ENCODE measurements at regions not wholly inside any gene's neighbourhood (a gene's known extent, or its start where the extent isn't known, plus 50 kb on each side); places are given as distances from the start of the nearest gene placed in this dataset.

DNA sequence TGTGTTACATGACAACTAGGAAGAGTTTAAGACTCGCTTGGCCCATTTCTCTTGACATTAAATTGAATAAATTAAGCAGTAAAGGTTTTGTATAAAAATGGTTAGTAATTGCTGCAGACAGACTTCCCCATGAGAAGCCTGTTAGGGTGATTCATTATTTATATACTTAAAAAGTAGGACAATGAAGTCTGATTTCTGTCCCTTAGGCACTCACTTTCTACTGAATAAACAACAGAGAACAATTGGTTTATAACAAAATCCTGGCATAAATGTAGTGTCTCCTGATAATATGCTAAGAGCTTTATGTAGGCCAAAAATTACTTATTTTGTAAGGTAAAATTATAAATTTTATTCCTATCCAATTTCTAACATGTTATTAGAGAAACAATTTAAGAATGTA is 2138.5 kb upstream of the PCDH20 start:
- ATAC-seq (no peak), DNase-seq (no peak)
- peaks cover 5% of the 10 kb centered on the region for H3K9me3 Mint-ChIP-seq
- no peaks in the 10 kb centered on the region for H3K4me1 Mint-ChIP-seq
- H3K36me3 Mint-ChIP-seq (ENCODE audit: low read depth), result no peaks in the 10 kb centered on the region
- no peak overlapping the region for H3K4me3 Mint-ChIP-seq
- no peaks in the 10 kb centered on the region for H3K27me3 Mint-ChIP-seq
- no peak overlapping the region for H3K27ac Mint-ChIP-seq

DNA sequence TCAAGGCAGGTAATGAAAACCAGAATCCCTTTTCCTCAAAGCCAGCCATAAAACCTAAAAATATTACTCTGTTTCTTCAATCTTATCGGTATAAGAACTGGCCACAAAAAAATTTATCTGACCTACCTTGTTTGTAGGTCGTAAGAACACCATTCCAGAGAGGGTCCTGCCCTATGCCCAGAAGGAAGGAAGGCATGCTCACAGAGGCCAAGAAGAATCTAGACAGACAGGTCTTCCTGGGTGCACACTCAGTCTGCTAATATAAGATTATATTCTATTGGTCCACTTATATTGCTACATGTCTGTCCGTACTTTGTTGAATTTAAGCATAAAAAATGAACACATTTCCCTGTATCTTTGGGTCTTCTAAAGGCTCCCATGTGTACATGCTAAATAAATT is 2136.1 kb upstream of the PCDH20 start:
- H3K4me3 Mint-ChIP-seq, result no peak overlapping the region
- no peak for DNase-seq
- H3K27me3 Mint-ChIP-seq, result no peaks in the 10 kb centered on the region
- H3K9me3 Mint-ChIP-seq, result no peaks in the 10 kb centered on the region
- ATAC-seq, result no peak
- no peaks in the 10 kb centered on the region for H3K4me1 Mint-ChIP-seq
- H3K36me3 Mint-ChIP-seq (ENCODE audit: low read depth), result no peaks in the 10 kb centered on the region
- H3K27ac Mint-ChIP-seq, result no peak overlapping the region

DNA sequence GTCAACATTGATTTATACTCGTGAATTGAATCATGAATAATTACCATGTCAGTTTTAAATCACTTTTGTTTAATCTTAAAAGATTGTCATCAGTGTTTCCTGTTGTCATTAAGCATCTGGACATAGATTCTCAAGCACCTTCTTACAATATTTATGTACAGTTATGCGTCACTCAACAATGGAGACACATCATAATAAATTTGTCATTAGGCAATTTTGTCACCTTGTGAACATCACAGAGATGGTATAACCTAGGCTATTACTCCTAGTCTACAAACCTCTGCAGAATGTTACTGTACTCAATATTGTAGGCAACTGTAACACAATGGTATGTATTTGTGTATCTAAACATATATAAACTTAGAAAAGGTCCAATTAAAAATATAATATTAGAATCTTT is 2130.9 kb upstream of the PCDH20 start:
- ATAC-seq, result no peak
- no peak overlapping the region for H3K4me3 Mint-ChIP-seq
- H3K4me1 Mint-ChIP-seq, result no peaks in the 10 kb centered on the region
- H3K27ac Mint-ChIP-seq, result no peak overlapping the region
- no peaks in the 10 kb centered on the region for H3K27me3 Mint-ChIP-seq
- peaks cover 10% of the 10 kb centered on the region for H3K9me3 Mint-ChIP-seq
- no peak for DNase-seq
- H3K36me3 Mint-ChIP-seq (ENCODE audit: low read depth), result no peaks in the 10 kb centered on the region

DNA sequence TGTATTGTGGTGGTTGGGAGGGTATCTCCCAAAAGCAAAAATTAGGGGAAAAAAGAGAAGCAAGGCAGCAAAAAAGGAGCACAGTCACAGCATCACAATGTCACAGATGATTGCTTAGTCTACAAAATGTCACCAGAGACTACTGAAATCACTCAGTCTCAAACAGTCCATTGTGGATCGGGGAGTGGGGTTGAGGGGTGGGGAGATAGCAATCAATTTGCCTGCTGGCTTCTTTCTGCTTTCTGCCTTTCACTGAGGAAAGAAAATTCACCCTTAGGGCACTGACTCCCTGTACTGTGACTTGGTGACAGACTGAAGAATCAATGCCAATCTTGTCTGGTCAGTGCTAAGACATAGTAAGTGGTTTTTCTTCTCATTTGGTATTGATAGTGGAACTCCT is 2127.1 kb upstream of the PCDH20 start:
- no peaks in the 10 kb centered on the region for H3K36me3 Mint-ChIP-seq (ENCODE audit: low read depth)
- no peaks in the 10 kb centered on the region for H3K4me1 Mint-ChIP-seq
- DNase-seq (no peak), ATAC-seq (no peak)
- peaks cover 10% of the 10 kb centered on the region for H3K9me3 Mint-ChIP-seq
- H3K27ac Mint-ChIP-seq, result no peak overlapping the region
- no peaks in the 10 kb centered on the region for H3K27me3 Mint-ChIP-seq
- H3K4me3 Mint-ChIP-seq, result no peak overlapping the region

DNA sequence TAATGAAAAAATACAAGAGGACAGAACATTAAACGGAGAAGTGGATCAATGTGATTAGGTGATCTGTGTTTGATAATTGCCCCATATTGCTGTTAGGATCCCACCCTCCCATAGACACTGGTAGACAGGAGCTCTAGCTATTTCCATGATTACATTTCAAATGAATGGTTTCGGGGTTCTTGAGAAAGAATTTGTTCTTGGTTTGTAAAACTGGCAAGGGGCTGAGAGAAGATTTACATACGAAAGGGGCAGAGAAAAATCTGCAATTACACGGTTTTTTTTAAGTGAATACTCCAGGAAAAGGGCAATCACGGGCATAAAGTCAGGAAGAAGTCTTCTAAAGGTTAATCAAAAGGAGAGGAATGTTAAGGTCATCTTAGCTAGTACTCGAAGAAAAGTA is 2125.7 kb upstream of the PCDH20 start:
- ATAC-seq (no peak), DNase-seq (no peak)
- Mint-ChIP-seq H3K9me3 (peaks cover 10% of the 10 kb centered on the region), H3K36me3 (ENCODE audit: low read depth) (no peaks in the 10 kb centered on the region), H3K27me3 (no peaks in the 10 kb centered on the region), H3K27ac (no peak overlapping the region), H3K4me1 (no peaks in the 10 kb centered on the region), H3K4me3 (no peak overlapping the region)

DNA sequence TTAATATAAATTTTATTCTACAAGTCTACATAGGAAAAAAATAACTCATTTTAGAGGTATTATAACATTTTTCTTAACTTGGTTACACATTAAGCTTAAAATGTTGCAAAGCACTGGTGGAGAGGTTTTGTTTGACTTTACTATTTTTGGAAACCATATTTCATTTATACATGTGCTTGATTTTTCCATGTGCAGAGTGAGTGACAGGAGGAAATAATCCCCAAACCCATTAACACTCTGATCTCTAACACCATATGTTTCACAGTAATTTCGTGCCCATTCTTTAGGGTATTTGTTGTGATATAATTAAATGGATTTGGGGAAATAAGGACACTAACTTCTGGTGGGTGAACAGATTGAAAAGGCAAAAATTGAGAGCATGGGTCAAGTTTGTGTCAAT is 2124.4 kb upstream of the PCDH20 start:
- DNase-seq, result no peak
- H3K27ac Mint-ChIP-seq, result no peak overlapping the region
- no peaks in the 10 kb centered on the region for H3K4me1 Mint-ChIP-seq

DNA sequence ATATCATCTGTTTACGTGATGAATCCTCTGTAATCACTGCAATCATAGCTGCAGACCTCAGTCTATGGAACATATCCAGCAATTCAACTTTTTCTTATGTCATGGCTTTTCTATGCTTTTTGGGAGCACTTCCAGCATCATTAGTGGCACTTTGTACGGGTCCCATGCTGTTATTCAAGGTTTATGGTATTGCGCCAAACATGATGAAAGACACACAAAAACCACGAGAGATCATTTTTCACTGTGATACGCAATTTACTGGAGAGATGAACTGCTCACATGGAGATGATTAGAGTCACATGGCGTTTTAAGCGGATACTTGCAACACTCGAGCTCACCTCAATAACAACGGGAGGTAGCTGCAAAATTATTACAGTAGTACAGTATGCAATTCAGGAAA is 2101.7 kb upstream of the PCDH20 start:
- Mint-ChIP-seq H3K4me1 (no peaks in the 10 kb centered on the region), H3K9me3 (peaks cover 21% of the 10 kb centered on the region), H3K4me3 (no peak overlapping the region), H3K36me3 (ENCODE audit: low read depth) (no peaks in the 10 kb centered on the region), H3K27me3 (no peaks in the 10 kb centered on the region), H3K27ac (no peak overlapping the region)
- DNase-seq, result no peak
- ATAC-seq, result no peak

More for the DNA sequence above, 2124.4 kb upstream of the PCDH20 start:
- ATAC-seq, result no peak
- no peaks in the 10 kb centered on the region for H3K27me3 Mint-ChIP-seq
- no peak overlapping the region for H3K4me3 Mint-ChIP-seq
- H3K36me3 Mint-ChIP-seq (ENCODE audit: low read depth), result no peaks in the 10 kb centered on the region
- peaks cover 10% of the 10 kb centered on the region for H3K9me3 Mint-ChIP-seq

DNA sequence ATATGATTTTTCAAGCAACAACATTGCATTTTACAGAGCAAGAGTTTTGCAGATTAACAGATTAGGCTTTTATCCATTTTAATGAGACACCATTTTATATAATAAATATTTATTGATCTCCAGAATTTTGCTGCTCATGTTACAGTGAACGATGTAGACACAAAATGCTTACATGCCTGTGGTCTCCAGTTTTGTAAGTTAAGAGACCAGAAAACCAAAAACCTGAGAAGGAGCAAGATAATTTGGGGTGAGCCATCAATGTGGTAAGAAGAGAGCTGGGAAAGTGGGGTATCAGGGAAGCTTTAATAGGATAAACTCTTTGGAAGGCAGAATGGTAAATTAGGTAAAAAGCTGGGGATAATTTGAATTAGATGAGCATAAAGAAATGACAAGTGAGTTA is 2100.5 kb upstream of the PCDH20 start:
- Mint-ChIP-seq H3K27me3 (no peaks in the 10 kb centered on the region), H3K4me3 (no peak overlapping the region), H3K9me3 (peaks cover 23% of the 10 kb centered on the region), H3K36me3 (ENCODE audit: low read depth) (no peaks in the 10 kb centered on the region), H3K4me1 (no peaks in the 10 kb centered on the region), H3K27ac (no peak overlapping the region)
- no peak for DNase-seq
- no peak for ATAC-seq

DNA sequence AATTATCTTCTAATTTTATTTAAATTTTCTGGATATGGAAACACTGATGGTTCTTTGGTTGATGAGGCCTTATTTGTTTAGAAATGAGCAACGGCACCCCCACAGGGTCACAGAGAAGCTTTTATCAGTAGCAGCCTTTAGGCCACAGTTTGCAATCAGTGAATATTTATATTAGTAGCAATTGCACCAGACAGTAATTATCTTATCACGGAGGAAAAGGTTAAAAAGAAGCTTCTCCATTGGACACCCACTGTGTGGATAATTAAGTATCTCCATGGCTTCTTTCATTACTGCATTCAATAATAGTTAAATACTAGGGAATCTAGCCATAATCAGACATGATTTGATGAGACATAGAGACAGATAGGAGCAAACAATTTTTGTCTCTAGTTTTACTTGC is 2099.2 kb upstream of the PCDH20 start:
- H3K27ac Mint-ChIP-seq, result no peak overlapping the region
- DNase-seq (no peak), ATAC-seq (no peak)
- no peaks in the 10 kb centered on the region for H3K36me3 Mint-ChIP-seq (ENCODE audit: low read depth)
- H3K27me3 Mint-ChIP-seq, result no peaks in the 10 kb centered on the region
- H3K9me3 Mint-ChIP-seq, result peaks cover 23% of the 10 kb centered on the region
- H3K4me1 Mint-ChIP-seq, result no peaks in the 10 kb centered on the region
- no peak overlapping the region for H3K4me3 Mint-ChIP-seq

DNA sequence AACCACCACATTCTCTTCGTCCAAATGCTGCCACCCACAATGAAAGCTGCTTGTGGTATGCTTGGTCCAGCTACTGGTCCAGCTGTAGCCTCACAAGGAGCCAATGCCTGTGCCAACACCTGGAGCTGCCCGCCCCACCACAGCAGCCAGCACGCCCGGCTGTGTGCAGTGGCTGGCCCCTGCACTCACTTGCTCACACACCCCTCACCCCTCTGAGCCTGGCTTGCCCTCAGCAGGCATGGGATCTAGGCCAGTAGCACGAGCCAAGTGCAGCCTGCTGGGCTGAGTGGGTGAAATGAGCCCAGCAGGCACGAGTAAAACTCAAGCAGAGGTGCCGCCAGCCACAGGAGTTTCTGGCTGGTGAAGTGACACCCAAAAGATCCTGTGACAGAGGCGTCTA is 2096.4 kb upstream of the PCDH20 start:
- Mint-ChIP-seq H3K27ac (no peak overlapping the region), H3K9me3 (peaks cover 9% of the 10 kb centered on the region)

DNA sequence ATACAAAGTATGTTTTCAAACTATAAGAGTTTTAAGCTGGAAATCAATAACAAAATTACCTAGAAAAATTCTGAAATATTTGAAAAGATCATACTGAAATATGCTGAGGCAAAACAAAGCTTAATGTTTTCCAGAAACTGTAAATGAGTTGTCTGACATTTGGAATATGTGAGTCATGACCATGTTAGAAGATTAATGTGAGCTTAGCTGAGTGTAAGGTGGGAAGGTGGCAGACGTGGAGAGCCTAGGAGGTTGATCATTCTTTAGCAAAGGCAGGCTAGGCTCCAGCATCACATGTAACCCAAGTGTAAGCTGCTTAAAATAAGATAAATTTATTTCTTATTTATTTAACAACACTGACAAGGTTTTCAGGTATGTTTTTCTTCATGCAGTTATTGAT is 2086.1 kb upstream of the PCDH20 start:
- Mint-ChIP-seq H3K4me3 (no peak overlapping the region), H3K27ac (no peak overlapping the region), H3K27me3 (no peaks in the 10 kb centered on the region), H3K4me1 (no peaks in the 10 kb centered on the region), H3K9me3 (peaks cover 21% of the 10 kb centered on the region), H3K36me3 (ENCODE audit: low read depth) (no peaks in the 10 kb centered on the region)
- peak; percentile 40 for ATAC-seq
- no peak for DNase-seq

More for the DNA sequence above, 2096.4 kb upstream of the PCDH20 start:
- no peaks in the 10 kb centered on the region for H3K27me3 Mint-ChIP-seq
- no peak for ATAC-seq
- DNase-seq, result no peak
- no peak overlapping the region for H3K4me3 Mint-ChIP-seq
- H3K4me1 Mint-ChIP-seq, result no peaks in the 10 kb centered on the region
- no peaks in the 10 kb centered on the region for H3K36me3 Mint-ChIP-seq (ENCODE audit: low read depth)

DNA sequence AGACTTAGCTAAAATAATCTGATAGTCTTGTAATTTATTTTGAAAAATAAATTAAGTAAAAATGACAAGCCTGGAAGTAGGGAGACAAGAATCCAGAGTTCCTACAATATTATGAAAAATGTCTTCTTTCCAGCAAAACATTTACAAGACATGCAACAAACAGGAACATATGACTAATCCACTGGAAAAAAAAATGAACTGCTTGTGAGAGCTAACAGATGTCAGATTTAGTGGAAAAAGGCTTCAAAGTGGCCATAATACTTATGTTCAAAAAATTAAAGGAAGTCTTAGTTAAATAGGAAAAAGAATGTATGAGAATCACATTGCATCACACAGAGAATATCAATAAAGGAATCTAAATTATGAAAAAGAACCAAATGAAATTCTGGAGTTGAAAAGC is 2082.0 kb upstream of the PCDH20 start:
- H3K36me3 Mint-ChIP-seq (ENCODE audit: low read depth), result no peaks in the 10 kb centered on the region
- DNase-seq (no peak), ATAC-seq (no peak)
- peaks cover 25% of the 10 kb centered on the region for H3K9me3 Mint-ChIP-seq
- no peaks in the 10 kb centered on the region for H3K4me1 Mint-ChIP-seq
- no peak overlapping the region for H3K4me3 Mint-ChIP-seq
- H3K27ac Mint-ChIP-seq, result no peak overlapping the region
- H3K27me3 Mint-ChIP-seq, result no peaks in the 10 kb centered on the region

DNA sequence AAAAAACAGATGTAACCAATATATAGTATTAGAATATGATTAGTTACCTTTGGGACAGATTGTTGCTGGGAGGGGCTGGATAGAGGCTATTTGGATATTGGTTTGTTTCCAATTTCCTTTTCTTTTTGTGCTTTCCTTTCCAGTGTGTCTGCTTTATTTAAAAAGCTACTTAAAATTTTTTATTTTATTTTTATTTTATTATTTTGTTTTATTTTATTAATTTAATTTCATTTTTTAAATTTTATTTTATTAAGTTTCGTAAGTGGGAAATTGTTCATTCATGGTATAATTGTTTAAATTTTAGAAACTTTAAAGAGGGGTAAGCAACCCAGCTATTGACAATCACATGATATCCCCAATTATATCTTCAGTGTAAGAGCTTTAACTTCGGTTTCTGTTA is 2077.0 kb upstream of the PCDH20 start:
- no peaks in the 10 kb centered on the region for H3K4me1 Mint-ChIP-seq
- no peaks in the 10 kb centered on the region for H3K36me3 Mint-ChIP-seq (ENCODE audit: low read depth)
- H3K9me3 Mint-ChIP-seq, result peaks cover 16% of the 10 kb centered on the region
- ATAC-seq, result no peak
- no peaks in the 10 kb centered on the region for H3K27me3 Mint-ChIP-seq
- DNase-seq, result no peak
- H3K27ac Mint-ChIP-seq, result no peak overlapping the region
- H3K4me3 Mint-ChIP-seq, result no peak overlapping the region

DNA sequence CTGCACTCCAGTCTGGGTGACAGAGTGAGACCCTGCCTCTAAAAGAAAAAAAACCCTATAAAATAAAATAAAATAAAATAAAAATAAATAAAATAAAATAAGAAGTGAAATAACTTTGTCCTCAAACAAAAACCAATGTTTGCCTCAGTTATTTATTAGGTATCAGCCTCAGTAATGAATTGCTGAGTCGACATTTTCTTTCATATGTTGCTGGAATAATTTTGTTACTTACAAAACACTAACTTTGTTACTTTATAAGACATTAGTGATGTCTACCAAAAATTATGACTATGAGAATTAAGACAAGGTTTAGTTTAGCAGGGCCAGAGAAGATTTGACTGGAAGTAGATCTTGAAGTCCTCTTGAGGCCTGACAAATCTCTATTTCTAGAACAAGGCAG is 2074.5 kb upstream of the PCDH20 start:
- H3K4me3 Mint-ChIP-seq, result no peak overlapping the region
- no peak overlapping the region for H3K27ac Mint-ChIP-seq
- ATAC-seq (no peak), DNase-seq (no peak)
- peaks cover 13% of the 10 kb centered on the region for H3K9me3 Mint-ChIP-seq
- no peaks in the 10 kb centered on the region for H3K36me3 Mint-ChIP-seq (ENCODE audit: low read depth)
- H3K4me1 Mint-ChIP-seq, result no peaks in the 10 kb centered on the region
- no peaks in the 10 kb centered on the region for H3K27me3 Mint-ChIP-seq

DNA sequence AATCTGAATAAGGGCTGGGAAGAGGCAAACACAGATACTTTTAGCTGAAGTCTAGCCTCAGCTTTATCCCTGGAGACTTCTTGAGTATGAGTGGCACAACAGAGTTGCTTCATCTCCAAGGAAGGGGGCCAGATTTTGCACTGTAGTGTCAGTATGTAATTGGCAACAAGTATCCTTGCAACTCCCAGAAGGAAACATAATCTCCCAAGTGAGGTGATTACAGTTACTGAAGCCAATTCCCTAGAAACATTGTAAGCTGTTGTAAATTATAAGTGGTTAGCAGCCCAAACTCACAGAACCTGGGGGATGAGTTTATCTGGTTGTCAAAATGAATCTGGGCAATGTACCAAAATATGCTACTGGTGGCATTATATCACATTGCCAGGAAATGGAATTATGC is 2065.7 kb upstream of the PCDH20 start:
- ATAC-seq, result no peak
- no peak overlapping the region for H3K27ac Mint-ChIP-seq
- peaks cover 6% of the 10 kb centered on the region for H3K9me3 Mint-ChIP-seq
- H3K27me3 Mint-ChIP-seq, result no peaks in the 10 kb centered on the region
- no peak for DNase-seq
- H3K4me1 Mint-ChIP-seq, result no peaks in the 10 kb centered on the region
- H3K4me3 Mint-ChIP-seq, result no peak overlapping the region
- H3K36me3 Mint-ChIP-seq (ENCODE audit: low read depth), result no peaks in the 10 kb centered on the region

DNA sequence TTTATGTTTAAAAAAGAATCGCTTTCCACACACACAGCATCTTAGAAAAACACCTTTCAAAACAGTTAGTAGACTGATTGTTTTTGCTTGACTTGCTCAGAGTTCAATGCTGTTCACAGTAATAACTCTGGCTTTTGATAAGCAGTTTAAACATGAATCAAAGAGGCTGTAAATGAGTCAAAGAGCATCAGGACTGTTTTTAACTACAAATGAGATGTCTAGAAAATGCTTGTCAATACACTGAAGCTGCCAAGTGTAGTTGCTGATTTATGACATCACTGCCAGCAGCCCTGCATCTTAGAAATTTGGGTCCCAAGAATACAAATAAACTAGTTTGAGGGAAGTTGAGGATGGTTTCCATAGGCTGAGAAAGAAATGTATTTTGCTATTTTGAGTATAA is 2057.1 kb upstream of the PCDH20 start:
- Mint-ChIP-seq H3K9me3 (peaks cover 3% of the 10 kb centered on the region), H3K27ac (no peak overlapping the region), H3K27me3 (no peaks in the 10 kb centered on the region), H3K4me3 (no peak overlapping the region), H3K4me1 (no peaks in the 10 kb centered on the region), H3K36me3 (ENCODE audit: low read depth) (no peaks in the 10 kb centered on the region)
- ATAC-seq, result no peak
- no peak for DNase-seq
